Mesenchymal stem cell (in vitro differentiated cells and primary cell): ENCODE measurements at regions not wholly inside any gene's neighbourhood (a gene's known extent, or its start where the extent isn't known, plus 50 kb on each side); places are given as distances from the start of the nearest gene placed in this dataset.

Source experiments
- DNase-seq: peaks from one replicate; pipeline ENCODE4 v3.0.0-alpha.2; 2013
- H2AFZ ChIP-seq: one replicate; pipeline ENCODE4 v1.6.1; 2013; ENCODE audit warnings: low read depth, mild to moderate bottlenecking, control low read depth, inconsistent platforms, low read length, moderate library complexity
- H2AK5ac ChIP-seq: 2 replicates; pipeline ENCODE4 v1.6.1; 2013; ENCODE audit warnings: low read length, moderate library complexity, mild to moderate bottlenecking, inconsistent platforms; ENCODE audit not compliant: severe bottlenecking
- H2BK120ac ChIP-seq: one replicate; pipeline ENCODE4 v1.6.1; 2013; ENCODE audit warnings: low read depth, mild to moderate bottlenecking, inconsistent platforms, low read length, moderate library complexity
- H2BK12ac ChIP-seq, 2 experiments: one replicate each; pipeline ENCODE4 v1.6.1; 2013; ENCODE audit warnings: inconsistent platforms in 2 of 2, low read length in 2 of 2, mild to moderate bottlenecking in 2 of 2, moderate library complexity in 2 of 2, control low read depth in 1 of 2
- H2BK15ac ChIP-seq: one replicate; pipeline ENCODE4 v1.6.1; 2013; ENCODE audit warnings: mild to moderate bottlenecking, low read depth, inconsistent platforms; ENCODE audit not compliant: poor library complexity, severe bottlenecking
- H2BK5ac ChIP-seq: 2 replicates; pipeline ENCODE4 v1.6.1; 2013; ENCODE audit warnings: low read depth, mild to moderate bottlenecking, low read length, control low read depth, inconsistent platforms; ENCODE audit not compliant: poor library complexity, severe bottlenecking
- H3K14ac ChIP-seq, 2 experiments: one replicate each; pipeline ENCODE4 v1.6.1; 2013; ENCODE audit warnings: inconsistent platforms in 2 of 2, low read length in 2 of 2, control low read depth in 1 of 2, mild to moderate bottlenecking in 1 of 2, moderate library complexity in 1 of 2
- H3K18ac ChIP-seq, 2 experiments: one replicate each; pipeline ENCODE4 v1.6.1; 2013; ENCODE audit warnings: inconsistent platforms in 2 of 2, low read length in 2 of 2, control low read depth in 1 of 2, low read depth in 1 of 2, mild to moderate bottlenecking in 1 of 2
- H3K23ac ChIP-seq, 2 experiments: one replicate each; pipeline ENCODE4 v1.6.1; 2013; ENCODE audit warnings: inconsistent platforms in 2 of 2, low read length in 2 of 2, mild to moderate bottlenecking in 2 of 2, moderate library complexity in 2 of 2, control low read depth in 1 of 2
- H3K27ac ChIP-seq: 2 replicates; pipeline ENCODE4 v1.5.1; 2013; ENCODE audit warnings: mild to moderate bottlenecking, moderate library complexity, low read length, control low read depth, inconsistent platforms; ENCODE audit not compliant: poor library complexity, severe bottlenecking
- H3K27me3 ChIP-seq, 2 experiments: 2 replicates each; pipeline versions ENCODE4 v1.6.1 to v1.7.0; 2013; ENCODE audit warnings: low read length in 2 of 2, mild to moderate bottlenecking in 2 of 2, moderate library complexity in 2 of 2, control low read depth in 1 of 2, inconsistent platforms in 1 of 2; ENCODE audit not compliant: control insufficient read depth in 1 of 2, insufficient read depth in 1 of 2
- H3K36me3 ChIP-seq, 2 experiments: 2 replicates each; pipeline versions ENCODE4 v1.6.1 to v1.7.0; 2013; ENCODE audit warnings: low read length in 2 of 2, control low read depth in 1 of 2, inconsistent platforms in 1 of 2, low read depth in 1 of 2, mild to moderate bottlenecking in 1 of 2; ENCODE audit not compliant: insufficient read depth in 2 of 2, control insufficient read depth in 1 of 2
- H3K4ac ChIP-seq, 2 experiments: one replicate each; pipeline ENCODE4 v1.6.1; 2013; ENCODE audit warnings: inconsistent platforms in 2 of 2, low read length in 2 of 2, mild to moderate bottlenecking in 2 of 2, moderate library complexity in 2 of 2, control low read depth in 1 of 2, low read depth in 1 of 2
- H3K4me1 ChIP-seq: 2 replicates; pipeline ENCODE4 v1.6.1; 2013; ENCODE audit warnings: low read depth, low read length, control low read depth; ENCODE audit not compliant: control insufficient read depth, insufficient read depth
- H3K4me2 ChIP-seq: 2 replicates; pipeline ENCODE4 v1.6.1; 2013; ENCODE audit warnings: low read length, mild to moderate bottlenecking, inconsistent platforms; ENCODE audit not compliant: poor library complexity, severe bottlenecking
- H3K4me3 ChIP-seq, 2 experiments: 2 replicates each; pipeline versions ENCODE4 v1.5.1 to v1.7.0; 2013; ENCODE audit warnings: low read length in 2 of 2, mild to moderate bottlenecking in 2 of 2, control low read depth in 1 of 2, low read depth in 1 of 2; ENCODE audit not compliant: insufficient read depth in 1 of 2
- H3K79me1 ChIP-seq: replicated peaks from 2 replicates; pipeline ENCODE4 v1.6.1; 2013; ENCODE audit warnings: mild to moderate bottlenecking, control low read depth, low read length, inconsistent platforms; ENCODE audit not compliant: poor library complexity, severe bottlenecking
- H3K9ac ChIP-seq: 2 replicates; pipeline ENCODE4 v1.7.0; 2013; ENCODE audit warnings: mild to moderate bottlenecking, low read length, moderate library complexity
- H3K9me3 ChIP-seq: 2 replicates; pipeline ENCODE4 v1.7.0; 2013; ENCODE audit warnings: mild to moderate bottlenecking, low read length; ENCODE audit not compliant: control insufficient read depth
- H4K8ac ChIP-seq: one replicate; pipeline ENCODE4 v1.6.1; 2013; ENCODE audit warnings: inconsistent platforms, mild to moderate bottlenecking, low read length, moderate library complexity
- H4K91ac ChIP-seq: one replicate; pipeline ENCODE4 v1.6.1; 2013; ENCODE audit warnings: mild to moderate bottlenecking, low read length, inconsistent platforms
- WGBS: methylation state at CpG from one replicate; pipeline ENCODE4 v1.1.7; 2013; ENCODE audit warnings: mixed read lengths; 5-methylcytosine and 5-hydroxymethylcytosine counted together

- Histone ChIP-seq H3K4ac (no peak overlapping the region), H4K91ac (no peak overlapping the region), H4K8ac (no peak overlapping the region), H3K23ac (no peak overlapping the region), H3K9ac (no peak overlapping the region), H3K4me2 (no peak overlapping the region), H3K18ac (no peak overlapping the region), H3K27me3 (peaks cover 0 to 5% of the 10 kb centered on the region in 2 experiments), H2AFZ (no peak overlapping the region), H3K9me3 (no peaks in the 10 kb centered on the region), H3K14ac (no peak overlapping the region), H3K4me3 (no peak overlapping the region), H2BK15ac (no peak overlapping the region), H2BK12ac (no peak overlapping the region), H2BK120ac (no peak overlapping the region), H3K36me3 (no peaks in the 10 kb centered on the region), H3K27ac (no peak overlapping the region), H3K79me1 (no peaks in the 10 kb centered on the region), H2AK5ac (no peak overlapping the region), H2BK5ac (no peak overlapping the region), H3K4me1 (peaks cover 11% of the 10 kb centered on the region)
- peak; percentile 18 for DNase-seq
- WGBS, result 67% methylated on average over 1 of the region's 1 CpG
Observed at GRCh38 chr2:106963156-106963555, 77.2 kb upstream of the ST6GAL2 start.

DNA sequence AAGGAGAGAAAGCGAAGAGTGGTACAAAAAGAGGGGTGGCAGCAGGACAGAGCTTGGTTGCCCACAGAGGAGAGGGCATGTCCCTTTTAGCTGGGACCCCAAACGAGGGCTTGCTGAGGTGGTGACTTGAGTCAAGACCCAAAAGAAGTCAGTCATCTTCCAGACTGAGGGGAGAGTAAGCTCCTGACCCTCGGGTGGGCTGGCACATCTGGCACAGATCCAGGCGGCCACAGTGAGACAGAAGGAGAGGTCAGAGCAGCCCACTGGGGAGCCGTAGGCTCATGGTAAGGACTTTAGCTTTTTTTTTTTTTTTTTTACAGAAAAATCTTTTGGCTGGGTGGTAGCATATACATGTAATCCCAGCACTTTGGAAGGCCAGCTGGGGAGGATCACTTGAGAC is 77.9 kb upstream of the ST6GAL2 start:
- no peak overlapping the region for H4K8ac ChIP-seq
- H3K9ac ChIP-seq, result no peak overlapping the region
- no peak overlapping the region for H3K27ac ChIP-seq
- no peak overlapping the region for H2BK12ac ChIP-seq
- no peak overlapping the region for H2AFZ ChIP-seq
- H3K4me1 ChIP-seq, result peaks cover 11% of the 10 kb centered on the region
- no peaks in the 10 kb centered on the region for H3K36me3 ChIP-seq
- H3K4ac ChIP-seq, result no peak overlapping the region
- H3K14ac ChIP-seq, result no peak overlapping the region
- DNase-seq, result no peak
- H3K4me3 ChIP-seq, result no peak overlapping the region
- H3K18ac ChIP-seq, result no peak overlapping the region
- peak overlapping the region; percentile 80 for H2AK5ac ChIP-seq
- H3K79me1 ChIP-seq, result no peaks in the 10 kb centered on the region
- no peak overlapping the region for H4K91ac ChIP-seq
- no peak overlapping the region for H2BK5ac ChIP-seq
- no peak overlapping the region for H2BK15ac ChIP-seq
- H3K9me3 ChIP-seq, result no peaks in the 10 kb centered on the region
- 67% methylated on average over 5 of the region's 5 CpGs for WGBS
- no peak overlapping the region for H3K23ac ChIP-seq
- peaks cover 0 to 7% of the 10 kb centered on the region in 2 experiments for H3K27me3 ChIP-seq
- no peak overlapping the region for H2BK120ac ChIP-seq
- no peak overlapping the region for H3K4me2 ChIP-seq

GRCh38 chr2:106965611-106966010 is 79.6 kb upstream of the ST6GAL2 start:
- no peaks in the 10 kb centered on the region for H3K9me3 ChIP-seq
- H3K79me1 ChIP-seq, result no peaks in the 10 kb centered on the region
- H3K36me3 ChIP-seq, result no peaks in the 10 kb centered on the region
- no peak overlapping the region for H2BK15ac ChIP-seq
- no peak overlapping the region for H3K14ac ChIP-seq
- no peak for DNase-seq
- H3K23ac ChIP-seq, result no peak overlapping the region
- H2AFZ ChIP-seq, result no peak overlapping the region
- 69% methylated on average over 2 of the region's 3 CpGs for WGBS
- no peak overlapping the region for H2BK120ac ChIP-seq
- no peak overlapping the region for H2AK5ac ChIP-seq
- H3K18ac ChIP-seq, result no peak overlapping the region
- H3K4me2 ChIP-seq, result no peak overlapping the region
- no peak overlapping the region for H2BK12ac ChIP-seq
- peaks cover 13% of the 10 kb centered on the region for H3K4me1 ChIP-seq
- H3K27ac ChIP-seq, result no peak overlapping the region
- H4K91ac ChIP-seq, result no peak overlapping the region
- H2BK5ac ChIP-seq, result no peak overlapping the region
- H3K9ac ChIP-seq, result no peak overlapping the region
- H3K27me3 ChIP-seq, result peaks cover 0 to 7% of the 10 kb centered on the region in 2 experiments
- H3K4ac ChIP-seq, result no peak overlapping the region
- H4K8ac ChIP-seq, result no peak overlapping the region
- no peak overlapping the region for H3K4me3 ChIP-seq

- Histone ChIP-seq H3K4ac (no peak overlapping the region), H3K27ac (no peak overlapping the region), H3K27me3 (peaks cover 0 to 5% of the 10 kb centered on the region in 2 experiments), H3K4me2 (no peak overlapping the region), H2BK12ac (no peak overlapping the region), H3K9ac (no peak overlapping the region), H3K14ac (no peak overlapping the region), H3K36me3 (no peaks in the 10 kb centered on the region), H2AFZ (no peak overlapping the region), H4K8ac (no peak overlapping the region), H3K79me1 (no peaks in the 10 kb centered on the region), H2BK5ac (no peak overlapping the region), H3K18ac (no peak overlapping the region), H2BK15ac (no peak overlapping the region), H3K9me3 (no peaks in the 10 kb centered on the region), H3K4me1 (peaks cover 16% of the 10 kb centered on the region), H2AK5ac (peak overlapping the region; percentile 65), H2BK120ac (no peak overlapping the region), H3K4me3 (no peak overlapping the region), H4K91ac (no peak overlapping the region), H3K23ac (no peak overlapping the region)
- no peak for DNase-seq
- 92% methylated on average over 4 of the region's 5 CpGs for WGBS
Observed at GRCh38 chr2:106969777-106970176, 83.8 kb upstream of the ST6GAL2 start.
